Activated CD4-positive, alpha-beta memory T cell treated with anti-CD3 and anti-CD28 coated beads for 36 hours (primary cell): ENCODE measurements at regions not wholly inside any gene's neighbourhood (a gene's known extent, or its start where the extent isn't known, plus 50 kb on each side); places are given as distances from the start of the nearest gene placed in this dataset.

Experiments used
- CTCF ChIA-PET: fragments of 350-600 bp; sonication (Branson Sonifier 250); formaldehyde crosslinking; loops from one replicate; lab custom pipeline; 2021; ENCODE audit warnings: antibody characterized with exemption, inconsistent platforms; lab: Charles Lee
- POLR2A ChIA-PET: fragments of 350-600 bp; sonication (Branson Sonifier 250); formaldehyde crosslinking; loops from one replicate; lab custom pipeline; 2021; ENCODE audit warnings: antibody characterized with exemption; lab: Charles Lee
- DNase-seq: peaks from one replicate; pipeline ENCODE4 v3.0.0-alpha.2; 2020
- H3K27ac Mint-ChIP-seq: one replicate; pipeline ENCODE4 v1.8.0; 2021; ENCODE audit warnings: mixed read lengths
- H3K27me3 Mint-ChIP-seq: one replicate; pipeline ENCODE4 v1.8.0; 2021; ENCODE audit warnings: mixed read lengths
- H3K36me3 Mint-ChIP-seq: one replicate; pipeline ENCODE4 v1.8.0; 2021; ENCODE audit warnings: mixed read lengths
- H3K4me1 Mint-ChIP-seq: one replicate; pipeline ENCODE4 v1.8.0; 2021; ENCODE audit warnings: low read depth, mixed read lengths
- H3K4me3 Mint-ChIP-seq: one replicate; pipeline ENCODE4 v1.8.0; 2021; ENCODE audit warnings: mild to moderate bottlenecking, mixed read lengths
- H3K9me3 Mint-ChIP-seq: one replicate; pipeline ENCODE4 v1.8.0; 2021; ENCODE audit warnings: mixed read lengths
- intact Hi-C: fragments of 100-400 bp; cut with micrococcal nuclease; formaldehyde crosslinking; loops from one replicate; pipeline ENCODE4 v1.15.1; 2023

DNA sequence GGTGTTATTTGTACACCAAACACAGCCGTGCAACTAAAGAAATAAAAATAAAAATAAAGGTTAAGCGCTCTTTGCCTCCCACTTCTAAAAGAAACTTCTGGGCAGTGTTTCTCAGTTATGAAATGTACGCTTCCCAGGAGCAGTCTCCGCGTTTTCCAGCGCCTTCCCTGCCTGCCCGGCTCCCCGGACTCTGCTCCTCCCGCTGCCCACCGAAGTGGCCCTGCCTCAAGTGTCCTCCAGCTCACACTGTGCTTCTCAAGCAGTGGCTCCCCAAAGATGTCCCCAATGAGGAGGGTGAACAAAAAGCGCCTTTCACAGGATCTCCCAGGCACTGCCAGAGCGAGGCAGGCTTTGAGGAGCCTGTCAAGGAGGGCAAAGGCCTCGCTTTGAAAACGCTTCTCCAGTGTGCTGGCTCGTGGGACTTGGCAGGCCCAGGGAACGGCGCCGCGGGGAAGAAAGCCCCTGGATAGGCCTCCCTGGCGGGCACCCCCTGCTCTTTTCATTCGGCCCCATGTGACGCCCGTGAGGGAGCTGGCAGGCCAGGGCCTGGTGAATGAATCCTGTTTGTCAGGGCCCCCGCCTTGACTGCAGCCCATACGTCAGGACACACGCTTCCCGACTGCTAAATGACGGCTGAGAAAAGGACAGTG is 187.1 kb downstream of the FOXO1 start:
- POLR2A ChIA-PET, result no interaction called here
- intact Hi-C loops, result no loop called here

DNA sequence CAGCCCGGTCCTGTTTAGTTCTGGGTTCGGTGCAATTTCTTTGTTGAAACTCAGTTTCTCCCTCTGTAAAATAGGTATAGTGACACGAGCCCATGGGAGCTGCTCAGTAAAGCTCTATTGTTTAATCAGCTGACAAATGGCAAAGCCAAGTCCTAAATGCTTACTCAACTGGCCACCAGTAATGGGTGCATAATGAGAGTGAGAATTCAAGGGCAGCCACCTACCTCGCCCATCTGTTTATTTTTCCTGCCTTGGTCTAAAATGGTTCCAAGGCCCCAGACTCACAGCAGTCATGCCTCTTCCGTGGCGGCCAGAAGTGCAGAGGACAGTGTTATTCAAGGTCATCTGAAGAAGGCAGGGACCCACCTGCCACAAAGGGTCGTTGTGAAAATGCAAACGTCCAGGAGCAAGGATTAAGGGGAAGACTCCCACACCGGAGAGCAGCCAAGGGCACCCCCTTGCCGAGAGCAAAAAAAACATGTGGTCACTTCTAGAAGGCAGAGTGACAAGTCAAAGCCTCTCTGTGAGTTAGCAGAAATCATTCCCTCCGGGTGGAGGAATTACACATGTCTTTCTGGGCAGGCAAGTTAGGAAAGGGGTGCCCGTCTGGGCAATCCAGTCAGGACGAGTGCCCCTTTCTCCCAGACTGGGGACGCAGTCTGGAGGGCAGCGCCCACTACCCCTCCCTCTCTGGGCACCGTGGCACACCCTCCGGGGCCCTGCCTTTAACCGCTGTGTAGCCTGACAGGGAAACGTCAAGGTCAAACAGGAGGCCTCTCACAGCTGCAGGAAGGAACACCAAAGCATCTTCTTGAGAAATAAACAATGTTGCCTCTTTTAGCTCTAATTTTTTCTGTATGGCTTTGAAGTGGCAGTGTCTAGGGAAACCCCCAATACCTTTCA is 186.2 kb downstream of the FOXO1 start:
- ChIA-PET CTCF (no interaction called here), POLR2A (no interaction called here)
- Mint-ChIP-seq H3K4me1 (peaks cover 46% of the 10 kb centered on the region), H3K36me3 (no peaks in the 10 kb centered on the region), H3K27ac (no peak overlapping the region), H3K4me3 (no peak overlapping the region), H3K27me3 (no peaks in the 10 kb centered on the region), H3K9me3 (peaks cover 6% of the 10 kb centered on the region)
- intact Hi-C loops, result no loop called here
- no peak for DNase-seq

More for the DNA sequence above, 187.1 kb downstream of the FOXO1 start:
- Mint-ChIP-seq H3K27ac (no peak overlapping the region), H3K4me3 (no peak overlapping the region), H3K4me1 (peaks cover 37% of the 10 kb centered on the region), H3K9me3 (peaks cover 6% of the 10 kb centered on the region), H3K36me3 (no peaks in the 10 kb centered on the region), H3K27me3 (no peaks in the 10 kb centered on the region)
- CTCF ChIA-PET, result no interaction called here
- DNase-seq, result no peak

DNA sequence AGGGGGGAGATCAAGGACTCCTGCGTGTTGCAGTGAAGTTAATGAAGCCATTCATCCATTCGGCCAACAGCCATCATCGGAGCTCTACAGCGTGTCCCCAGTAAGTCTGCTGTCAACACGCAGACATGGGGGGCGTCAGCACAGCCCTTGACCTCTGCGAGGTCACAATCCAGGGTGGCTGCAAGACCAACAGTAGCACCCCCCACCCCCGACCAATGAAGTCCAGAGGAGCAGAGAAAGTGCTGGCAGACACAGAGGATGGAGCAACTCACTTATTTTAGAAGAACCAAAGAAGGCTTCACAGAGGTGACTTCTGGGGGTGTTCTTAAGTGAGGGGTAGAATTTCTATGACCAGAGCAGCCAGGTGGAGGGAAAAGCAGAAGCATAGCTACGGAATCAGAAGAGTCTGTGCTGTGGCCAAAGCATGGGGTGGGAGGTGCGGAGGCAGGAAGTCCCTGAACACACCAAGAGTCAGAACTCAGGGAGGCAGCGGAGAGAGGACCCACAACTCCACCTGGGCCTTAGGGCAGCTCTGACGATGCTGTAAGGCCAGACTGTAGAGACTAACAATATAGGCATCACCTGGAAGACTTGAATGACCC is 185.4 kb downstream of the FOXO1 start:
- Mint-ChIP-seq H3K4me1 (peaks cover 54% of the 10 kb centered on the region), H3K27ac (no peak overlapping the region), H3K4me3 (no peak overlapping the region), H3K36me3 (no peaks in the 10 kb centered on the region), H3K27me3 (no peaks in the 10 kb centered on the region), H3K9me3 (peaks cover 6% of the 10 kb centered on the region)
- POLR2A ChIA-PET, result no interaction called here
- intact Hi-C loops, result no loop called here
- no peak for DNase-seq
- CTCF ChIA-PET, result no interaction called here

DNA sequence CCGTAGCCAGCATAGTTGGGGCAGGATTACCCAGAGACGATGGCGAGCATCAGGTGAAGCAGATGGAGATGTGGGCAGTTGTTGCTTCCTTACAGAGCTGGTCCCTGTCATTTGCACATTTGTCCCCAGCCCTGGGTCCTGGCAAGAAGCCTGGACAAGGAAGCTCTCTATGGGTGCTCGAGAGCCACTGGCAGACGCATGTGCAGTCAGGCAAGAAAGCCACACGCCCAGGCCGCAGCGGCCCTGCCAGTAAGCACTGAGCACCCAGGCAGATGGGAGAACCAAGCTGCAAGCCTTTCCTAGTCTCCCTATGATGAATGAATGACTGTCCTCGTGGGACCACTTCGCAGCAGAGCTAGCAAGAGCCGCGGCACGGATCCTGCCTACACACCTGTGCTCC is 182.8 kb downstream of the FOXO1 start:
- CTCF ChIA-PET, result no interaction called here
- H3K27ac Mint-ChIP-seq, result no peak overlapping the region
- POLR2A ChIA-PET, result interaction anchor here (0.9 to 1.3 kb wide), 2 partner anchors 34 to 130 kb away, joined by 4 to 5 read pairs; no protein-coding TSS in a partner anchor
- intact Hi-C loops, result no loop called here
- no peaks in the 10 kb centered on the region for H3K27me3 Mint-ChIP-seq
- H3K36me3 Mint-ChIP-seq, result no peaks in the 10 kb centered on the region
- H3K4me1 Mint-ChIP-seq, result peaks cover 69% of the 10 kb centered on the region
- DNase-seq, result no peak
- H3K4me3 Mint-ChIP-seq, result no peak overlapping the region
- peaks cover 6% of the 10 kb centered on the region for H3K9me3 Mint-ChIP-seq

DNA sequence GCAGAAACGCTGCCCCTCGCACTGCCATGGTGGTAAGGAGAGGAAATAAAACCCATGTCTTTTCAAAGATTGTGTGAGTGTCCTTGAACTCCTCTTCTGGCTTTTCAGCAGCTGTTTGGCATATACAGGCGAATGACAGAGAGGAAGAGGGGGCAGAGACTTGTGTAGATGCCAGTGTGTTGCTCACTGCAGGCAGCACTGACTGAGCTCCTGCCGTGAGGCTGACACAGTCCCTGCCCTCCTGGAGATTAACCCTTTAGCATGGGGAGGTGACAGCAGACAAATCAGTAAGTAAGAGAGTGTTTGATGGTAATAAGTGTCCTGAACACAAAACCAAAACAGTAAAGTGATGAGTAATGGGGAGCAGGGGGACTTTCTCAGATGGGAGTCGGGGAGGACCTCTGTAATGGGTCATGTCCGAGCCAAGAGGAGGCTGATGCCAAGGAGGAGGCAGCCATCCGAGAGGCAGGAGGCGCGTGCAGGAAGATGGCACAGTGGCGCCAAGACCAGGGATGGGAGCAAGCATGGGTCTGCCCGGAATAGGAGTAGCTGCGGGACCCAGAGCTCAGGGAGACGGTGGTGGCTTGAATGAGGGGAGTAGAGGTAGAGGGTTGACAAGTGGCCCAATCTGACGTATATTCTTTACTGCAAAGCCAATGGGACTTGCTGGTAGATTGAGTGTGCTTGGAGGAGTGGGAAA is 182.2 kb downstream of the FOXO1 start:
- intact Hi-C loops, result loop anchor here (2.0 kb wide), 2 partner anchors 45 to 95 kb away; no protein-coding TSS in a partner anchor
- H3K4me3 Mint-ChIP-seq, result peak overlapping the region; percentile 13
- peak overlapping the region; percentile 77 for H3K27ac Mint-ChIP-seq
- H3K9me3 Mint-ChIP-seq, result peaks cover 6% of the 10 kb centered on the region
- peaks cover 75% of the 10 kb centered on the region for H3K4me1 Mint-ChIP-seq
- no peaks in the 10 kb centered on the region for H3K36me3 Mint-ChIP-seq
- POLR2A ChIA-PET, result interaction anchor here (0.9 to 1.3 kb wide), 3 partner anchors 34 to 181 kb away, joined by 4 to 5 read pairs (median 4); no protein-coding TSS in a partner anchor
- DNase-seq, result peak; percentile 31
- H3K27me3 Mint-ChIP-seq, result no peaks in the 10 kb centered on the region
- CTCF ChIA-PET, result no interaction called here

DNA sequence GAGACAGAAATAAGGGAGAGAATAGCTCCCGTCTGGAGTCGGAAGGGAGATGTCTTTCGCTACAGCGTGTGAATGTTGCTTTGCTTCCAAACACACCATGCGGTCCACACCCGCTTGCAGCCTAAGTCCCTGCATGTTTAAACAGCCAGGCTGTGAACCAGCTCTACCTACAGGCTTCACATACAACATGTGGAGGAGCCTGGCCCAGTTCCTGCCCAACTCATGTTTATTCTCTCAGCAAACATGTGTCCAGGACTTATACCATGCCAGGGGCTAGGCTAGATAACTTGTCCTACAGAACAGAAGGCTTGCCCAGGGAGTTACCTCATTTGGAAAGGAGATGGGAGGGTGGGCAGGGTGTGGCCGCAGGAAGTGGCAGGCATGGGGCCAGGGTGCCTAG is 181.5 kb downstream of the FOXO1 start:
- DNase-seq, result peak; percentile 34
- H3K4me1 Mint-ChIP-seq, result peaks cover 82% of the 10 kb centered on the region
- ChIA-PET CTCF (no interaction called here), POLR2A (interaction anchor here (0.7 to 1.3 kb wide), 3 partner anchors 33 to 180 kb away, joined by 3 to 5 read pairs (median 4); no protein-coding TSS in a partner anchor)
- peaks cover 6% of the 10 kb centered on the region for H3K9me3 Mint-ChIP-seq
- peak overlapping the region; percentile 77 for H3K27ac Mint-ChIP-seq
- no peaks in the 10 kb centered on the region for H3K36me3 Mint-ChIP-seq
- intact Hi-C loops, result loop anchor here (1.0 to 5.0 kb wide), 5 partner anchors 33 to 177 kb away; no protein-coding TSS in a partner anchor
- peak overlapping the region; percentile 13 for H3K4me3 Mint-ChIP-seq
- H3K27me3 Mint-ChIP-seq, result no peaks in the 10 kb centered on the region

DNA sequence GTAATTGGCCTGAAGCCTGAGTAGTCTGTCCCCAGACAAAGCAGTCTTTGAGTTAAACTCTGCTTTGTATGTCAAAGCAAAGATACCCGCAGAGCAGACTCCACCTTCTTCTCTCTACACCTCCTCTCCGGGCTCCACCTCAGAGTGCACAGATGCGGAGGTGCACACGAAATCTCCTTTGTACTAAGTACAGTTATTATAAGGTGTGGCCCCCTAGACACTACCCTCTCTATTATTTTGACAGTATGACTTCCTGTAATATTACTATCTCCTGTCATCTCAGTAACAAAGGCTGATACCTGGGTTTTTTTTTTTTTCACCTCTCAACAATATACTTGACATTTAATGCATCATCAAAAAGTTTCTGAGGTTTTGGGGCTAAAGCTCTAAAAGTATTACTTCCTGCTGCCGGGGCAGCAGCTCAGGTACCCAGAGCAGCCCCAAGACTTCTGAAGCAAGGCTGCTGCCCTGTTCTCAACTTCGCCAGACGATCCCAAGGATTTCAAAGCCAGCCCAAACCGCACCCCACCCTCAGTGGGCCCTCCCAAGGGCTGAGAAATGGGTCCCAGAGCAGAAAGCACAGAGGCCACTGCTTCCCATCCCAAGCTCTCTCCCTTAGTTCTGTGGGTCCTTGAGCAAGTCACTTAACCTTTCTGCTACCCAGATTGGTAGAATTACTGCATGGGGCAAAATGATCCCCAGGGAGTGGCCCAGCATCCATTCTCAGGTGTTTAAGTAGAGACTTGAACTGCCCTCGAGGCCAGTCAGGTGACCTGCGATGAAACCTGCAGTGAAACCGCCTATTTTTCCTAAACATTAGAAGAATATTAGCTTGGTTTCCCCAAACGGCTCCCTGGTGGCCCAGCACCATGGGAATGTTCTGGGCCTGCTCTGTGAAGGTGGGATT is 180.6 kb downstream of the FOXO1 start:
- H3K4me1 Mint-ChIP-seq, result peaks cover 78% of the 10 kb centered on the region
- H3K27me3 Mint-ChIP-seq, result no peaks in the 10 kb centered on the region
- peak overlapping the region; percentile 75 for H3K27ac Mint-ChIP-seq
- CTCF ChIA-PET, result no interaction called here
- DNase-seq, result peak; percentile 81
- H3K4me3 Mint-ChIP-seq, result peak overlapping the region; percentile 24
- peaks cover 6% of the 10 kb centered on the region for H3K9me3 Mint-ChIP-seq
- POLR2A ChIA-PET, result interaction anchor here (0.7 to 1.0 kb wide), 2 partner anchors 32 to 42 kb away, joined by 3 to 7 read pairs; no protein-coding TSS in a partner anchor
- intact Hi-C loops, result loop anchor here (1.0 to 5.0 kb wide), 5 partner anchors 32 to 176 kb away; no protein-coding TSS in a partner anchor
- H3K36me3 Mint-ChIP-seq, result no peaks in the 10 kb centered on the region

DNA sequence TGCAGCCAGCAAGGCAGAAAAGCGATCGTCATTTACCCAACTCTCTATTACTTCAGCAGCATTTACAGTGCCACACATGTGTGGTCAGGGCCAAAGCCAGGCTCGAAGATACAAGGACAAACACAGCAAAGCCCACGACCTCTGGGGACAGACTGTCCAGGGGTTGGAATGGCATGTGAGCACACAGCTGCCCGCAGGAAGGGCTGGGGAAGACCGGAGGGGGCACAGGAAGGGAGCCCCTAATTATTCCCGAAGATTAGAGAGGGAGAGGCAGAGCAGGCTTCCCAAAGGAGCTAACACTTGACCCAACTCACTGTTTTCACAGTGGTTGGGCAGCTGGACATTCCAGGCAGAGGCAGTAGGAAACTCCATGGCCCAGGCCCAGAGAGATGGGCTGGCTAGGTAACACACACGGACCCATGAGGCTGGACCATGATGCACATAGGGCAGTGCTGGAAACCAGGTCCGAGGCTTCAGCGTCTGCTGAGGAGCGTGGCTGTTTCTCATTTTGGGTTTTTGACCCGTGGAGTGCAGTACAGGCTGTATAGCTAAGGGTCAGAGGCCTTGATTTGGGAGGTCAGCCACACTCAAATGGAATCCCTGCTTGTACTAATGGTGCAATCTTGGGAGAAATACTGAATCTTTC is 179.8 kb downstream of the FOXO1 start:
- POLR2A ChIA-PET, result no interaction called here
- peaks cover 6% of the 10 kb centered on the region for H3K9me3 Mint-ChIP-seq
- H3K4me1 Mint-ChIP-seq, result peaks cover 73% of the 10 kb centered on the region
- DNase-seq, result no peak
- H3K36me3 Mint-ChIP-seq, result no peaks in the 10 kb centered on the region
- intact Hi-C loops, result loop anchor here (5.0 kb wide), 1 partner anchor 126 kb away; no protein-coding TSS in a partner anchor
- H3K4me3 Mint-ChIP-seq, result no peak overlapping the region
- no peaks in the 10 kb centered on the region for H3K27me3 Mint-ChIP-seq
- peak overlapping the region; percentile 10 for H3K27ac Mint-ChIP-seq
- CTCF ChIA-PET, result interaction anchor here (1.2 kb wide), 1 partner anchor 196 kb away, joined by 3 read pairs; no protein-coding TSS in a partner anchor

DNA sequence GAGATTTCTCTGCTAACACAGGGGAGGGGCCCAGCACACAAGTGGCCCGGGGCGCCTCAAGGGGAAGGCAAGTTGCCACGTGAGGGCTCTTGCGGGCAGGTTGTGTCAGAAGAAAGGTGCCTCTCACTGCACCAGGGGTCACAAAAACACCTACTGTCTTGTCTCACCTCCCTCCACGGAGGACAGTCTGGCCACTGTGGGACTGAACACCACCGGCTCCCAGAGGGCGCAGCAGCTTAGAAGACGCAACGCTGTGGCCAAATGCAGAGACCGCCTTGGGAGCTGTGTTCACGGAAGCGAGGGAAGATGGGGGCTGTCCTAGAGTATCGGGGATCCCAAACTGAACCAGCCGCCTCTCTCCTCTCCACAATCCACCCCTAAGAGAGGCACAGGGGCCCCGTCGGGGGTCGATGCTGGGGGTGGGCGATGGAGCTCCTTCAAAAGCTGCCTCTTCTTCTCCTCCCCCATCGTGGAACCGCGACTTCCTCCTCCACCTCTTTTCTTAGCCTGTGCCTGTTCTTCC is 177.5 kb downstream of the FOXO1 start:
- Mint-ChIP-seq H3K9me3 (no peaks in the 10 kb centered on the region), H3K4me3 (peak overlapping the region; percentile 34), H3K27ac (peak overlapping the region; percentile 25), H3K36me3 (no peaks in the 10 kb centered on the region), H3K27me3 (no peaks in the 10 kb centered on the region), H3K4me1 (peaks cover 66% of the 10 kb centered on the region)
- DNase-seq, result peak; percentile 29
- intact Hi-C loops, result loop anchor here (5.0 kb wide), 1 partner anchor 123 kb away; no protein-coding TSS in a partner anchor
- ChIA-PET CTCF (interaction anchor here (0.8 to 1.6 kb wide), 2 partner anchors 33 to 194 kb away, joined by 3 read pairs; no protein-coding TSS in a partner anchor), POLR2A (interaction anchor here (1.4 to 3.3 kb wide), 2 partner anchors 28 to 176 kb away, joined by 3 to 12 read pairs; no protein-coding TSS in a partner anchor)
